Type B pancreatic cell (in vitro differentiated cells): ENCODE measurements at regions not wholly inside any gene's neighbourhood (a gene's known extent, or its start where the extent isn't known, plus 50 kb on each side); places are given as distances from the start of the nearest gene placed in this dataset.
"Not testable (repeated sequence)": the region's sequence is repeated elsewhere in the genome, so short reads cannot be mapped to it uniquely, and the experiment has no call there.

ENCODE experiments used
- DNase-seq: peaks from one replicate; pipeline ENCODE4 v3.0.0; 2021; ENCODE audit warnings: mixed read lengths; ENCODE audit not compliant: unreplicated experiment; ENCODE audit errors: extremely low spot score
- H3K27ac Mint-ChIP-seq: 2 replicates; pipeline ENCODE4 v1.8.0; 2021; ENCODE audit warnings: mild to moderate bottlenecking, mixed read lengths
- H3K27me3 Mint-ChIP-seq: 2 replicates; pipeline ENCODE4 v1.8.0; 2021; ENCODE audit warnings: mixed read lengths
- H3K36me3 Mint-ChIP-seq: 2 replicates; pipeline ENCODE4 v1.8.0; 2021; ENCODE audit warnings: mixed read lengths
- H3K4me1 Mint-ChIP-seq: one replicate; pipeline ENCODE4 v1.8.0; 2021; ENCODE audit warnings: mixed read lengths; ENCODE audit not compliant: unreplicated experiment
- H3K4me3 Mint-ChIP-seq: 2 replicates; pipeline ENCODE4 v1.8.0; 2021; ENCODE audit warnings: mild to moderate bottlenecking, mixed read lengths
- H3K9me3 Mint-ChIP-seq: 2 replicates; pipeline ENCODE4 v1.8.0; 2021; ENCODE audit warnings: mixed read lengths
- CTCF ChIP-seq: fragments of 200-600 bp; sonication (generic); conservative IDR thresholded peaks from 2 replicates; pipeline ENCODE4 v1.5.0; 2021; ENCODE audit warnings: antibody characterized with exemption, mild to moderate bottlenecking

DNA sequence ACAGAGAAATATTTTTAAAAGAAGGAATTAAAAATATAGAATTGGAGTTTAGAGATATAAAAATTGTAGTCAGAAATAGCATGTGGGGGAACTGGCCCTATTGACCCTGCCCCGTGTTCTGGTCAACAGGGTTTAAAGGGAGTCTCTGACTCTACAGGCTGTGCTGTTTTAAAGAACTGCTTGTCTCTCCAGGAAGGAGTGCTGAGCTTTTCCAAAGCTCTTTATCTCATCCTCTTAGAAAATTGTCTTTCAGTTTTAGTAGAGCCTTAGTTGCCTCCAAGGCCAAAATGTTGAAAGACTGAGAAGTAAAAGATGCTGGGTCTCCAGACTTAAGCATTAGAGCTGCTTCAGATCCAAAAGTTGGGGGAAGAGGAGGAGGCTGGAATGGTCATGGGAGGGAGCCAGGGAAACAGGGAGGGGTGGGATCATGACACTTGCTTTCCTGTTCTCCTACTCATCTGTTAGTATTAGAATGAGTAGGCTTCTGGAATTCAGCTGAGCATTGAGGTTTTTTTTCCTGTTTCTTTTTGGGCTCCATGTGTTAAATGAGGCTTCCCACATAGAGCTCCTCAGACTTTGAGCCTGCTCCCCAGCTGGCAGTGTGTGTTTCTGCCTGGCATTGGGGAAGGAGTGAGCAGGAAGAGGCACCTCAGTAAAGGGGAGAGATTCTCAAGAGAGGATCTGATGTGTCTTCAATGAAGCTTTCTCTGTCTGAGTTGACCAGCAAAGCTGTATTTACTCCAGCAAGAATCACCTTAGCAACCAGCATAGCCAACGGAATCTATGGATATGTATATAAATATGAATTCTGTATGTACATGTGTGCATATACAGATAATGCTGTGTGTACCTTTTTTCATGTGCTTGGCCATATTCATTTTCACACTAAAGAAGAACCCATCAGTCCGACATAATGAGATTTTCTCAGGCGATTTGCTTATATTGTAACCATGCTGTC, 186.8 kb upstream of the FBXO11 start:
- TF ChIP-seq CTCF = no peak
- H3K27ac Mint-ChIP-seq = no peak overlapping the region
- no peaks in the 10 kb centered on the region for H3K27me3 Mint-ChIP-seq
- DNase-seq = no peak
- H3K4me1 Mint-ChIP-seq = peaks cover 8% of the 10 kb centered on the region
- no peak overlapping the region for H3K4me3 Mint-ChIP-seq
- H3K9me3 Mint-ChIP-seq = no peaks in the 10 kb centered on the region
- no peaks in the 10 kb centered on the region for H3K36me3 Mint-ChIP-seq

- H3K9me3 Mint-ChIP-seq, H3K27me3 Mint-ChIP-seq, H3K27ac Mint-ChIP-seq, DNase-seq, H3K4me1 Mint-ChIP-seq, H3K4me3 Mint-ChIP-seq, H3K36me3 Mint-ChIP-seq: not testable (repeated sequence)
Observed at GRCh38 chr2:48096765-48097164, 190.5 kb upstream of the FBXO11 start.

DNA sequence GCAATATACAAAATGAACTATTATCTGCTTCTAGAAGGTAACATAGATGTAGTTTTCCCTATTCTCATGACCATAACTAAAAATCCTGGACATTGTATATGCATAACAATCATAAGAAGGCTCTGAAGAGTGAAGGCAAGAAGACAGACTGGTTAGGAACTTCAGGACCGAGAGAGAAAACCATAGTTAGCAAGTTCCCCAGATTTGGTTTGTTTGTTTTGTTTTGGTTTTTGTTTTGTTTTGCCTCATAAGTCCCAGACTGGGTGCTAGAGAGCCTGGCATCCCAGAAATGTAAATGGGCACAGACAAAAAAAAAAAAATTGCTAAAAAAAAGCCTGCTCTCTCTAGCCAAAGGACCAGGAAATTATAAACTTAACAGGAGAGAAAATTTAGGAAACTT, 192.2 kb upstream of the FBXO11 start:
- no peak overlapping the region for H3K27ac Mint-ChIP-seq
- H3K36me3 Mint-ChIP-seq = no peaks in the 10 kb centered on the region
- H3K4me3 Mint-ChIP-seq = no peak overlapping the region
- no peak for TF ChIP-seq CTCF
- H3K27me3 Mint-ChIP-seq = no peaks in the 10 kb centered on the region
- H3K9me3 Mint-ChIP-seq = peaks cover 7% of the 10 kb centered on the region
- DNase-seq = no peak
- no peaks in the 10 kb centered on the region for H3K4me1 Mint-ChIP-seq

DNA sequence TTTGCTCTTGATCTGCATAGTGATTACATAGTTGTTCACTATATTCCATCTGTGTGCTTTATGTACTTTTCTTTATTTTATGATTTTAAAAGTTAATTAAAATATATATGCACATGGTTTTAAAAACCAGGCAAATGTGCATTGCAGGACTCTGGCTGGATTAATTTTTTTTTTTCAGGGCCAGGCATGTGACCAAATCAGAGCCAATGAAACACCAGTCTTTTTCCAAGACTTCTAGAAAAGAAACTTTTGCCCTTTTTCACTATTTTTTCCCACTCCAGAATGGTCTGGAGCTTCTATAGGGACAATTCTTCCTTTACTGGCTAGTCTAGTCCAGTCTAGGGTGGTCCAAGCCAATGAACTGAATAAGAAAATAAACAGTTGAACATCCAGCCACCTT, 198.1 kb upstream of the FBXO11 start:
- no peak for DNase-seq
- H3K4me3 Mint-ChIP-seq = no peak overlapping the region
- H3K27ac Mint-ChIP-seq = no peak overlapping the region
- peaks cover 5% of the 10 kb centered on the region for H3K9me3 Mint-ChIP-seq
- H3K36me3 Mint-ChIP-seq = no peaks in the 10 kb centered on the region
- no peaks in the 10 kb centered on the region for H3K27me3 Mint-ChIP-seq
- no peak for TF ChIP-seq CTCF
- H3K4me1 Mint-ChIP-seq = peaks cover 21% of the 10 kb centered on the region

DNA sequence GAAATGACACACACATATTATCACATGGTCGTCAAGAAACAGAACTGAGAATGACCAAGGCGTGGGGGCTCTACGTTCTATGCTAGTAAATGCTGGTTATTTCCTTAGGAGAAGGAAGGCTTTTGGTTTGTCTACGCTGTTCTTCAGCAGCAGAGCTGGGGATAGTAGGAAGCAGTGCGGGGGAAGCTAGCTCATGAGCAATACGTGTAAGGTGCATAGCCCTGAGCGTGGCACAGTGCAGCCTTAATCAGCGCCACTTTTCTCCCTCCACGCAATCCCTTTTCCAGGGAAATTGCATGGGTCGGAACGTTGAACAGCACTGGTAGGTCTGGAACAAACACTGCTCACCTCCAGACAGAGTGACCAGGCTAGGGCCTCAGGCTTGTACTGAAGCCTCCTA, 199.6 kb upstream of the FBXO11 start:
- no peak for DNase-seq
- Mint-ChIP-seq H3K9me3 (no peaks in the 10 kb centered on the region), H3K36me3 (no peaks in the 10 kb centered on the region), H3K4me3 (peak overlapping the region; percentile 60), H3K27ac (peak overlapping the region; percentile 78), H3K27me3 (no peaks in the 10 kb centered on the region), H3K4me1 (peaks cover 21% of the 10 kb centered on the region)
- no peak for TF ChIP-seq CTCF

DNA sequence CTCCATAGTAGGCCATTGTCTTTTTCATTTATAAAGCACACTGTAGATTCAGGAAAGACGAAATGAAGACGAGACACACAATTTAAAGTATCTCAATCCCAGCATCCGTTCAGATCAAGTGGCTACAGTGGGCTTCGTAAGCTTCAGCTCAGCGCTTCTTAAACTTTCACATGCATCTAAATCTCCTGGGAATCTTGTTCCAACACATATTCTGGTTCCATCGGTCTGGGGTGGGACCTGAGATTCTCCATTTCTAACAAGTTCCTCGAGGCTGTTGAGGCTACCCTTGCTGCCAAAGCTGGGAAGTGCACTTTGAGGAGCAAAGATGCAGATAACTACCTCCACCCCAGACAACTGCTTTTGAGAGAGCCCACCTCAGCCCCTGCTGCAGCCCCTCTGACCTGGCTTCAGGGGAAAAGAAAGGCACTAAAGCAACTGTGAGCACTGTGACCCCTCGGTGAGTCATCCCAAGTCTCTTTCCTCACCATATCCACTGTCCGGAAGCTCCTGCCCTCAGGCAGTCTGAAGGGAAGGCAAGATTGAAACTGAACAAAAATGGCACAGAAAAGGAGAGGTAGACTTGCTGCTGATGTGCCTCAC, 201.1 kb upstream of the FBXO11 start:
- Mint-ChIP-seq H3K27ac (peak overlapping the region; percentile 78), H3K36me3 (no peaks in the 10 kb centered on the region), H3K9me3 (no peaks in the 10 kb centered on the region), H3K4me1 (peaks cover 27% of the 10 kb centered on the region), H3K27me3 (no peaks in the 10 kb centered on the region), H3K4me3 (no peak overlapping the region)
- no peak for DNase-seq
- TF ChIP-seq CTCF = no peak
